GM18858 (cell line): ENCODE measurements at regions not wholly inside any gene's neighbourhood (a gene's known extent, or its start where the extent isn't known, plus 50 kb on each side); places are given as distances from the start of the nearest gene placed in this dataset.

Source experiments
- ATAC-seq: cut with Tn5 transposase; IDR thresholded peaks from one replicate; pipeline ENCODE4 v1.9.1; 2021; ENCODE audit not compliant: unreplicated experiment

DNA sequence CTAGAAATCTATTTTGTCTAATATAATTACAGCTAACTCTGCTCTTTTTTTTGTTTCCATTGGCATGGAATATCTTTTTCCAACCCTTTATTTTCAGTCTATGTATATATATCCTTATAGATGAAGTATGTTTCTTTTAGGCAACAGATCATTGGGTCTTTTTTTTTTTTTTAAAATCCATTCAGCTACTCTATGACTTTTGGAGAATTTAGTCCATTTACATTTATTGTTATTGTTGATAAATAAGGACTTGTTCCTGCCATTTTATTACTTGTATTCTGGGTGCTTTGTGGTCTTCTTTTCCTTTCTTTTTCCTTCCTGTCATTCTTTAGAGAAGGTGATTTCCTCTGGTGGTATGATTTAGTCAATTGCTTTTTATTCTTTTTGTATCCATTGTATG, 296.8 kb downstream of the SMARCA2 start:
- ATAC-seq, result no peak

GRCh38 chr9:2313512-2313911, 298.4 kb downstream of the SMARCA2 start:
- no peak for ATAC-seq

DNA sequence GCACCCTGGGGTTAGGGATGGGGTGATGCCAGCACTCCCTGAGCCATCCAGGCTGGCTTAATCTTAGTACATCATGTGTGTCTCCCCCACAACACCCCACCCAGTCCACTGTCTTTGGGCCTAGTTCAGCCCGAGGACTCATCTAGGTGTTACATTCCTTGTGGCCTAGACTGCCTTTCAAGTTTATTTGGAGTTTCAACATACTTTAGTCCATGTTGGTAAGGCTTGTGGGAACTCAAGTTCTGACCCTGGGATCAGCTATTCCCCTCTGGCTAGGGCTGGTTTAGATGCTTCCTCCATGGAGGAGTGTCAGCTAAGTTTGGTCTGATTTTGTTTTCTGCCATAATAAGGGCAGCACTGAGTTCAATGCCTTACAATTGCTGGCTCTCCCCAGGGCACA, 302.4 kb downstream of the SMARCA2 start:
- no peak for ATAC-seq

DNA sequence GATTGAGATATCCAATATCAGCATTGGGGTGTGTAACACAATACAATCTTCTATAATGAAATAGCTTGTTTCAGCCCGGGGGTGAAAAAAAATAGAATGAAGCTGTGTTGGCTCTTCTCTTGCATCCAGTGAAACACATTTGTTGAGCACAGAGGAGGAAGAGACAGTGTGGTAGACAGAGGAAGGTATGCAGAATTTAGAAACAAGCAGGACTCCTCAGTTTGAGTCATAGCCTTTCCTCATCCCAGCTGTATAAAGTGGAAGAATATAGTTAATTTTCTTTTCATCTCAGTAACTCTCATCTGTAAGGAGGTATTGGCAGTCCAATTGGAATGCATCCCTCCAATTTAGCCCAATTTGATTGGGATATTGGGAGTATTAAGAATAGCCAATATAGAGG, 302.2 kb upstream of the VLDLR start:
- no peak for ATAC-seq

DNA sequence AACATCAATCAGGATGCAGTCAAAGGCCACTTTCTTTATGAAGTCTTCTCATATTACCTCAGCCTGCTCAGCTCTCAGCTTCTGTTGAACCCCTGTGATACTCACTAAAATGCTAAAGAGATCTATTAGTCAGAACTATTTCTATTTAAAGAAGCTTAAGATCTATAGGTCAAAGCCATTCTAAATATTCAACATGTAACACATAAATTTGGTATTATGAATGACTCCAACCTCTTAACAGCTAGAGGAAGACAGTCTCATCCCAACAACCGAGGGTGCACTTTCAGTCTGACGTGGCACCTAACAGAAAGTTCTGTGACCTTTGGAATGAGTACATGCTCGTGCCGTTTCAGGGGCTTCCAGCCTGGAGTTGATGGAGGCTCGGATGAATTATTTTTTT, 301.5 kb upstream of the VLDLR start:
- ATAC-seq, result no peak

- ATAC-seq, result no peak
Observed at GRCh38 chr9:2320632-2321031, 301.0 kb upstream of the VLDLR start.

DNA sequence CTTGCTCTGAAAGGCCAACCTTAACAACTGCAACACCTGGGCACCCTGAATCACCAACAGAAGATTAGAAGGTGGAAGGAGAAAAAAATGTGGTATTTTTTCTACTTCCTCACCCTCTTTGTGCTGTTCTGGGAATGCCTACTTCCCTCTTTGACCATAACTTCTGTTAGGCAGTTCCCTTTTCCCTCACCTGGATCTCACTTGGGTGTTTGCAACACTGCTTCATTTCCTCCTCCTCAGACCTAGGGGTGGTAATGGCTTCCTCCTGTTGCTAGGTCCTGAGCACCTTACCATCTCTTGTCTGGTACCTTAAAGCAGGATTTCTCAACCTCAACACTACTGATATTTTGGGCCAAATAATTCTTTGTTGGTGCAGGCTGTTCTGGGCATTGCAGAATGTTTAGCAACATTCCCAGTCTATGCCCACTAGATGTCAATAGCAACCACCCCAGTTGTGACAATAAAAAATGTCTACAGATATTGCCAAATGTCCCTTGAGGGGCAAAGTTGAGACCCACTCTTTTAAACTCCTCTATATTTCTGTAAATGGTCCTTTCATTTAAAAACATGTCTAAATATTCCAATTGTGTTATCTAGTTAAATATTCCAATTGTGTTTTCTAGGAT, 300.0 kb upstream of the VLDLR start:
- no peak for ATAC-seq

- ATAC-seq, result no peak
Observed at GRCh38 chr9:2324742-2325141, 296.8 kb upstream of the VLDLR start.

DNA sequence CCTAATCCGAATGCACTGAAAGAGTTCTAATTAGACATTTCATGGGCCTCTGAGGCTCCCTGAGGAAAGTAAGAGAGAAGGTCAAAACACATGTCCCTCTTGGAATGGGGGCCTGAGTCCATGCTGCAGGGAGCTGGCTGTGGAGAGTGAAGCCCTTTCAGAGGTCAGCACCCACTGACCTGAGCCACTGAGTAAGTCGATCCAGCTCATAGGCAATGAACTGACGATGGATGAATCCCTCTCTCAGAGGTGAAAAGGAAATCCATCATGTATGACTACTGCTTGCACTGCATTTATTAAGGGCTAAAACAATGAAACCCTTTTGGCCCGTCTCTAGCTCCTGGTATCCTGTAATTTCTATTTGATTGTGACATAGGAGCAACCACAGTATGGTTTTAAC, 288.9 kb upstream of the VLDLR start:
- ATAC-seq, result no peak

DNA sequence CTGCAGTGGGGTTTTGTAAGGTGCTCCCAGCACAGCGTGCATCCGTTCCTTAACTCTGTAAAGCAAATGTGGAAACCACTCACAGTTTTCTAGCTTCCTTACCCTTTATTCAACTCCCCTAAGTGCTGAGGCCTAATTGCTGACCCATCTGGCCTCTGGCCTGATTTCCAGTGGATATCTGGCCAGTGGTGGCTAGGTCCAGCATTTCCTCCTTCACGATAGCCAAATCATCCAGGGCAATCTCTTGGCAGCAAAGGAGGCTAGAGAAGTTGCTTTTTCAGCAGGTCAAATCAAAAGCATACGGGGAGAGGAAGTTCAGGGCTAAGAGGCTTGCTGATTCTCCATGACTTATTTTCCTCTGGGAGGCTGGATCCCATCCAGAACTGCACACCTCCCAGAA, 286.3 kb upstream of the VLDLR start:
- no peak for ATAC-seq

- ATAC-seq, result no peak
Observed at GRCh38 chr9:2336055-2336454, 285.5 kb upstream of the VLDLR start.

DNA sequence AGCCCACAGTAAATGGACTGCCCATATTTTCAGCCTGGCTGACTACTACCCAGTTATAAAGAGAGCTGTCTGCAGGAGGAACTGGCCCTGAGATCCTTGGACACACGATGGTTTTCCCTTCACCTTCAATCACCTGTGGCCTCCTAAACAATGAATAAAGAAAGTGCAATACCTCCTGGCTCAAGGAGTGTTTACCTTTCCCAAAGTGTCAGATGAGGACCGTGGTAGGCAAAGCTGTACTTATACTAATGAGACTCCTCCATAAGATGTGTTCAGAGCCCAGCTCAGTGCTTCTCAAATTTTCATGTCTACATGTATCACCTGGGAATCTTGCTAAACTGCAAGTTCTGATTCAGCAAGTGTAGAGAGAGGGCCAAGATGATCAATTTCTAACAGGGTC, 284.5 kb upstream of the VLDLR start:
- ATAC-seq, result no peak

DNA sequence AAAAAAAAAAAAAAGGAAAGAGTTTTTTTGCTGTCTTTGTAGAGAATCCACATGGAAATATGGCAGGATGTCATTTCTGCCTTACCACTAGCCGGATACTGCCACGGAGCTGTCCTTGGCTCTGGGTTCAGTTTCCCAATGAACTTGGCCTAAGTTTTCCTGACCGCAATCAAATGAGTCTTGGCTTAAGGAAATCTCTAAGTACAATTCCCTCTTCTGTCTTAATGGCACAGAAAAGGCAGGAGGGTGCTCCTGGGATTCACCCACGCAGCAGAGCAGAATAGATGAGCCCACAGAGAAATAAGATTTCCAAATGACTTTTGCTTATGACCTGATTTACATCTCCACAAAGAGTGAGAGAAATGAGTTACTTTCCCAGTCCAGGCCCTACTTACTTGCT, 284.0 kb upstream of the VLDLR start:
- ATAC-seq, result no peak

DNA sequence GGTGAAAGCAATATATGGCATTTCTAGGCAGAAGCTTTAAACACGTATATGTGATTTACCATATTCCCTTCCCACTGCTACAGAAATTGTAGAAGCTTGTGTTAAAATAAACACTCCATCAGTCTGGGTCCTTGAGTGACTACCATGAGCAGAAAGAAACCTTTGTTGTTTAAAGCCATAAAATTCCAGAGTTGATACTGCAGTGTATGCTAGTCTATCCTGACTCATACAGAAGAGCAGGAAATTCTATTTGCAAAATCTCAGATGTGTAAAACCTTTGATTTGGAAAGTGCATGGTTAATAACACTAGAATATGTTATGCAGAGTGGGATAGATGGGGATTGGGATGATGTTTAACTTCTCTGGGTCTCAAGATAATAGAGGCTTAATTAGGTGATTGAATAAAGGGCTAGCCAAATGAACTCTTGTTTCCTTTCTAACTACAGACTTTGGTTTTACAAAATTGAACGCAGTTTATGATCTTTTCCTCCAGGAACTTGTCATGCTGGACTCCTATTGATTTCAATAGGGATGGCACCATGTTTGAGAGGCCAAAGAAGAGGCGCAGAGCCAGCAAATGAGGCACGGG, 282.7 kb upstream of the VLDLR start:
- ATAC-seq, result no peak

- no peak for ATAC-seq
Observed at GRCh38 chr9:2339416-2339815, 282.2 kb upstream of the VLDLR start.

- ATAC-seq, result no peak
Observed at GRCh38 chr9:2340046-2340760, 281.4 kb upstream of the VLDLR start.

GRCh38 chr9:2341126-2341525, 280.5 kb upstream of the VLDLR start:
- ATAC-seq, result no peak

DNA sequence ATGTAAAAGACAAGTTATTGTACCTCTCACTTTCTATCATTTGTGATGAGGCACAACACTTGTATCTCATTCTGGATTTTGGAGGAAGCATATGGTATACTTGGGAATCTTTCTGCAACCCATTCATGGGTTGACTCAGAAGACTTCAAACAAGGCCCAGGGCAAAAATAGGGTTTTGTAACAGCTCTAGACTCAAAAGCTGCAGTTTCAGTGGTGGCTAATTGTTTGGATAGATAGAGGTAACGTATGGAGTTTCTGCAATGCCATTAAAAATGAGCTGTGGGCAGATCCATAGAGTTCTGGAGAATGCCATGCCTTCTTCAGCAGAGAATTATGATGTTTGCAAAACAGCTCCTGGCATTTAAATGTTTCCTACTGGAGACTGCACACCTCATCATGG, 279.6 kb upstream of the VLDLR start:
- ATAC-seq, result no peak

- ATAC-seq, result no peak
Observed at GRCh38 chr9:2343756-2344155, 277.8 kb upstream of the VLDLR start.

DNA sequence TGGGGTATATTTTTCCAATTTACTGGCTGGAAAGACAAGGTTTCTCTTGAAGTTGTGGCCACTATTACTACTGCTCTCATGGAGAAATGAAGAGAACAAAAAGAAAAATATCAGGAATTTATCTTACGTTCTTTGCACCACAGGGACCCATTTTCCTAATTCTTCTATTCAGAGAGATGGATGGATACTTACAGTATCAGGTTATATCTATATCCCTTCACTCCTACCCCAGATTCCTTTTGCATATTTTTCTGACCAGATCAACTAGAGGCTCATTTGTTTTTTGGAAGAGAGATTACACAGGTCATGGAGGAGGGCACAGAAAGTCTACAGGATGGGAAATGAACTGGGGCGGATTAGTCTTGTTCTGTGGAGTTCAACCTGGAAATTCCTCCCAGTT, 277.2 kb upstream of the VLDLR start:
- no peak for ATAC-seq

DNA sequence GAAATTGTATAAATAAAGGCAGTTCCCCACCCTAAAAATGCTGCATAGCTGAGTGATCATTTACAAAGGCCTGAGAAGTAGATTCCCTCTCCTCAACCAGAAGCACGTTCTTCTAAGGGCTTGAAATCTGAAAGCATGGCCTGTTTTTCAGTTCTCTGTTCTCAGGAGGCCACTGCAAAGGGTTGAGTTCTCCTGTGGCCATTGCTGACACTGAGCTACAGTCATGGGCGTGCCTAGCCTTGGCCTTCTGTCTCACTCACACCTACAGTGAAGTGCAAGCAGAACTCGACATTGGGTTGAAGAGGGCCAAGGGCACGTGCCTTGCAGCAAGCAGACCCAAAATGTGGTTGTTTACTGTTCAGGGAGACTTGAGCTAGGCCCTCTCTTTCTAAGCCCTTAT, 276.6 kb upstream of the VLDLR start:
- ATAC-seq, result no peak

GRCh38 chr9:2346277-2346913, 275.2 kb upstream of the VLDLR start:
- ATAC-seq, result no peak
